Body of pancreas (tissue), 4 donors: ENCODE measurements at regions not wholly inside any gene's neighbourhood (a gene's known extent, or its start where the extent isn't known, plus 50 kb on each side); places are given as distances from the start of the nearest gene placed in this dataset.

Experiments used
- ATAC-seq: fragments of 150-250 bp; one replicate; pipeline ENCODE4 v1.9.1; 2016
- DNase-seq, 4 donors: peaks; one replicate each; pipeline ENCODE4 v3.0.0-alpha.2; 2019
- H3K27ac ChIP-seq, 4 donors: fragments of 200-600 bp; sonication (generic); 1 replicate in 3 of 4; 2 replicates in 1 of 4; pipeline versions ENCODE4 v1.5.1 to v1.6.1; 2016 to 2019; ENCODE audit warnings: mild to moderate bottlenecking in 1 of 4, mixed read lengths in 1 of 4, moderate library complexity in 1 of 4
- H3K27me3 ChIP-seq, 2 donors: fragments of 200-600 bp; sonication (generic); one replicate each; pipeline ENCODE4 v1.6.0; 2016; ENCODE audit warnings: mild to moderate bottlenecking in 1 of 2
- H3K36me3 ChIP-seq, 2 donors: fragments of 200-600 bp; sonication (generic); replicated peaks in 1 of 2; 2 replicates each; pipeline ENCODE4 v1.5.1; 2016; ENCODE audit warnings: low read depth in 2 of 2; ENCODE audit not compliant: insufficient read depth in 1 of 2
- H3K4me1 ChIP-seq: fragments of 200-600 bp; sonication (generic); one replicate; pipeline ENCODE4 v1.6.0; 2016
- H3K4me3 ChIP-seq, 2 donors: fragments of 200-600 bp; sonication (generic); 1 replicate in 1 of 2; 2 replicates in 1 of 2; pipeline ENCODE4 v1.5.1; 2016 to 2019
- H3K9me3 ChIP-seq, 3 donors: fragments of 200-600 bp; sonication (generic); 1 replicate in 2 of 3; 2 replicates in 1 of 3; pipeline ENCODE4 v1.5.1; 2016
- POLR2A ChIP-seq, 3 donors: fragments of 450-650 bp; IDR thresholded peaks; one replicate each; pipeline ENCODE4 v1.6.1; 2016; ENCODE audit warnings: antibody characterized with exemption in 3 of 3, mild to moderate bottlenecking in 2 of 3
- WGBS, 2 donors: methylation state at CpG; one replicate each; pipeline ENCODE4 v1.1.5; 2017; 5-methylcytosine and 5-hydroxymethylcytosine counted together
- intact Hi-C: fragments of 100-400 bp; cut with DNase I; formaldehyde crosslinking; loops from one replicate; pipeline ENCODE4 v1.15.1; 2023
- TF ChIP-seq, protein P1 (sequence below), 7 experiments: fragments of 450-650 bp in 4 of 7; fragments of 200-600 bp in 3 of 7; sonication (generic) in 3 of 7; IDR thresholded peaks; one replicate each; pipeline ENCODE4 v1.5.1; 2016 to 2019; ENCODE audit warnings: antibody characterized with exemption in 7 of 7

DNA sequence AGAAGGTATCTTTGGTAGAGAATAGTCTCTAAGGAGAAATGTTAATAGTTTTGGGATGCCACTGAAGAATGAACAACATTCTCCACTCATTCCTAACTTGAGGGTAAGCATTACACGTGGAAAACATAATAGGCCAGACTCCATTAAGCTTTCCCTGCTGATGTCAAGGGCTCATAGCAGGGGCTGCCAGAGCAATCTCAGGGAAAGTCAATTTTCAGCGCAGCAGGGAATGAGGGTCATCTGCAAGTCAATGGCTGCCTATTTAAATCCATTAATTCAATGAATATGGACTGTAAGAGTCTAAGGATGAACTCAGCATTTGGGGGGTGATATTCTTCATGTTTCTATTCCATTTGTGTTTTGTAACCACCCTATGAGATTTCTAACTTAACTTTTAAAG is 144.2 kb upstream of the ARL4C start:
- H3K4me3 ChIP-seq: no peak overlapping the region
- DNase-seq (no peak), ATAC-seq (no peak)
- 78 to 80% methylated on average over 2 of the region's 2 CpGs for WGBS, 2 donors
- intact Hi-C loops: no loop called here
- no peak for TF ChIP-seq POLR2A (IDR thresholded peaks at IDR 0.05)
- no peaks in the 10 kb centered on the region for H3K9me3 ChIP-seq
- no peaks in the 10 kb centered on the region for H3K4me1 ChIP-seq
- H3K27ac ChIP-seq: no peak overlapping the region
- no peaks in the 10 kb centered on the region for H3K36me3 ChIP-seq
- no peaks in the 10 kb centered on the region for H3K27me3 ChIP-seq

DNA sequence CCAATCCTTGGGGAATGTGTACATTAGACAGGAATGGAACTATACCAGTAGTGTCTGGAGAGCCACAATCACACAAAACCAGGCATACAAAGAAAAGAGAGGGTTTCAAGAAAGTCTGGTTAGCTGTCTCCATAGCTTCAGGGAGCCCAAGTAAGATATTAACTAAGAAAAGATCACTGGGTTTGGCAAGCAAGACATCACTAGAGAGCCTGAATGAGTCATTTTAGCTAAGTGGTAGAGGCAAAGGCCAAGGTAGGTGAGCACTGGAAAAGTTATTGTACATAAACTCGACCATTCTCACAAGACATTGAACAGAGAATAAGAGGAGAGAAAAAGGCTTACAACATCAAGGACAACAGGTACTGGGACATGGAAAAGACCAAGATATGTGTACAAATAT is 143.8 kb upstream of the ARL4C start:
- 67 to 74% methylated on average over 1 of the region's 1 CpG for WGBS, 2 donors
- H3K36me3 ChIP-seq: no peaks in the 10 kb centered on the region
- no peaks in the 10 kb centered on the region for H3K9me3 ChIP-seq
- TF ChIP-seq, protein P1, sequence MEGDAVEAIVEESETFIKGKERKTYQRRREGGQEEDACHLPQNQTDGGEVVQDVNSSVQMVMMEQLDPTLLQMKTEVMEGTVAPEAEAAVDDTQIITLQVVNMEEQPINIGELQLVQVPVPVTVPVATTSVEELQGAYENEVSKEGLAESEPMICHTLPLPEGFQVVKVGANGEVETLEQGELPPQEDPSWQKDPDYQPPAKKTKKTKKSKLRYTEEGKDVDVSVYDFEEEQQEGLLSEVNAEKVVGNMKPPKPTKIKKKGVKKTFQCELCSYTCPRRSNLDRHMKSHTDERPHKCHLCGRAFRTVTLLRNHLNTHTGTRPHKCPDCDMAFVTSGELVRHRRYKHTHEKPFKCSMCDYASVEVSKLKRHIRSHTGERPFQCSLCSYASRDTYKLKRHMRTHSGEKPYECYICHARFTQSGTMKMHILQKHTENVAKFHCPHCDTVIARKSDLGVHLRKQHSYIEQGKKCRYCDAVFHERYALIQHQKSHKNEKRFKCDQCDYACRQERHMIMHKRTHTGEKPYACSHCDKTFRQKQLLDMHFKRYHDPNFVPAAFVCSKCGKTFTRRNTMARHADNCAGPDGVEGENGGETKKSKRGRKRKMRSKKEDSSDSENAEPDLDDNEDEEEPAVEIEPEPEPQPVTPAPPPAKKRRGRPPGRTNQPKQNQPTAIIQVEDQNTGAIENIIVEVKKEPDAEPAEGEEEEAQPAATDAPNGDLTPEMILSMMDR (IDR thresholded peaks at IDR 0.05): no peak
- no peaks in the 10 kb centered on the region for H3K27me3 ChIP-seq
- H3K4me3 ChIP-seq: no peak overlapping the region
- DNase-seq (no peak), ATAC-seq (no peak)
- intact Hi-C loops: no loop called here
- no peak overlapping the region for H3K27ac ChIP-seq
- H3K4me1 ChIP-seq: no peaks in the 10 kb centered on the region

DNA sequence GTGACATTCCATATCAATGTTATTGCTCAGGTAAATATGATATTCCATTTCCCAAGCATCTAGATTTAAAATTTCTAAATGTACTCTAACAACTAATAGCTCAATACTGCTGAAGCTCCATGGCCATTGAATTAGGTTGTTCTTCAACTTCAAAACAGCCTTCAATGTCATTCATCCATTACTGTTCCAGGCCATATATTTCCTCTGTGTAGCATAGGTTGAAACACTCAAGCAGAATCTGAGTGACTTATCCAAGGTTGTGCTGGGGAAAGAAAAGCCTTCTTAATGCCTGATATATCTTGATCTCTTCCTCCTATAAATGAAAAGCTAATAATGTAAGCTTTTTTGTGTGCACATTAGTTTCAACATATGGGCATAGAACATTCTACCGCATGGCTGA is 142.1 kb upstream of the ARL4C start:
- Histone ChIP-seq H3K9me3 (no peaks in the 10 kb centered on the region), H3K4me3 (no peak overlapping the region), H3K27me3 (no peaks in the 10 kb centered on the region), H3K27ac (no peak overlapping the region), H3K36me3 (no peaks in the 10 kb centered on the region), H3K4me1 (no peaks in the 10 kb centered on the region)
- intact Hi-C loops: no loop called here
- ATAC-seq: no peak
- no peak for DNase-seq
- 88 to 96% methylated on average over 1 of the region's 1 CpG for WGBS, 2 donors
- no peak for TF ChIP-seq POLR2A (IDR thresholded peaks at IDR 0.05)
- TF ChIP-seq, protein P1 (IDR thresholded peaks at IDR 0.05): no peak

DNA sequence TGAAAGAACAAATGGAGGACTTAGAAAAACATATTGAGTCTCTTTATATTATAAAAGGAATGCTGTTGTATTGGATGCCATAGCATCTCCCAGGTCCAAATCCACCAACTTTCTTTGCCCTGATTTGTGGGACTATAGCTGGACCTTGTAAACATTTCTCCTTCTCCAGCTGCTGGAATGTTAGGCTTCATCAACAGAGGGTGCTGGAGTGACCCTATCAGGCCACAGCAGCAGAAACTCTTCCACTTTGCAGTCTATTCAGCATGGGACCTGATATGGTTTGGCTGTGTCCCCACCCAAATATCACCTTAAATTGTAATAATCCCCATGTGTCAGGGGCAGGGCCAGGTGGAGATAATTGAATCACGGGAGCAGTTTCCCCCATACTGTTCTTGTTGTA is 138.4 kb upstream of the ARL4C start:
- TF ChIP-seq, protein P1 (IDR thresholded peaks at IDR 0.05): peak in 2 of 7 experiments; percentile 8 to 28
- no peak for TF ChIP-seq POLR2A (IDR thresholded peaks at IDR 0.05)
- intact Hi-C loops: no loop called here
- Histone ChIP-seq H3K4me3 (no peak overlapping the region), H3K4me1 (no peaks in the 10 kb centered on the region), H3K27me3 (no peaks in the 10 kb centered on the region), H3K27ac (no peak overlapping the region), H3K36me3 (no peaks in the 10 kb centered on the region), H3K9me3 (no peaks in the 10 kb centered on the region)
- ATAC-seq (no peak), DNase-seq (no peak)
- WGBS, 2 donors: 50 to 86% methylated on average over 1 of the region's 1 CpG

DNA sequence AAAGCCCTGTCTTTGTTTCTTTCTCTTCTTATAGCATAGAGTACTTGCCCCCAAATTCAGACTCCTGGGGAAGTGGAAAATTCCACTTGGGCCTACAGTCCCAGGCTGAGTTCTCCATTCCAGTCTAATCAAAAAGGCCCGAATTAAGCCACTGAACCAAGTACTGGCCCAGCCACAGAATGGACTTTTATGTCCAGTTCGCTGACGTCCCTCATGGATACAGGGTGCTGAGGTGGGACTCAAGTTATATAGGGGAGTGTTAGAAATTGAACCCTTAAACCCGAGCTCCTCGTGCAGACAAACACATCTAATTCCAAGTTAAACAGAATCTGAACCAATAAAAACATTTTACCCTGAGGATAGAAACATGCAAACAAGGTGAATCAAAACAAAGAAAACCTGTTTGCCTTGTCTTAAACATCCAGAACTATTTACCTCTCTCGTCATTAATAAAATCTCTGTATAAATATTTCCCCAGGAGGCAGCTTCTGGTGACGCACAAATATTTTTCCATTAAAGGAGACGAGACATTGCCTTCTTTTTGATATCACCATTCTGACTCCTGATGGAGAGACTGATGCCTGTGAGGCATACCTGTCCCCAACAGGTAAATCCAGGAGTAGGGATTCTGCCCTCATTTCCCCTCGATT is 136.8 kb upstream of the ARL4C start:
- H3K36me3 ChIP-seq: no peaks in the 10 kb centered on the region
- WGBS, 2 donors: 71 to 77% methylated on average over 9 of the region's 9 CpGs
- DNase-seq (no peak), ATAC-seq (no peak)
- H3K9me3 ChIP-seq: no peaks in the 10 kb centered on the region
- no peak for TF ChIP-seq POLR2A (IDR thresholded peaks at IDR 0.05)
- TF ChIP-seq, protein P1 (IDR thresholded peaks at IDR 0.05): no peak
- no peaks in the 10 kb centered on the region for H3K27me3 ChIP-seq
- H3K4me1 ChIP-seq: no peaks in the 10 kb centered on the region
- no peak overlapping the region for H3K4me3 ChIP-seq
- H3K27ac ChIP-seq: no peak overlapping the region
- intact Hi-C loops: no loop called here
